ENCODE measurements at regions not wholly inside any gene's neighbourhood (a gene's known extent, or its start where the extent isn't known, plus 50 kb on each side); places are given as distances from the start of the nearest gene placed in this dataset.

DNA sequence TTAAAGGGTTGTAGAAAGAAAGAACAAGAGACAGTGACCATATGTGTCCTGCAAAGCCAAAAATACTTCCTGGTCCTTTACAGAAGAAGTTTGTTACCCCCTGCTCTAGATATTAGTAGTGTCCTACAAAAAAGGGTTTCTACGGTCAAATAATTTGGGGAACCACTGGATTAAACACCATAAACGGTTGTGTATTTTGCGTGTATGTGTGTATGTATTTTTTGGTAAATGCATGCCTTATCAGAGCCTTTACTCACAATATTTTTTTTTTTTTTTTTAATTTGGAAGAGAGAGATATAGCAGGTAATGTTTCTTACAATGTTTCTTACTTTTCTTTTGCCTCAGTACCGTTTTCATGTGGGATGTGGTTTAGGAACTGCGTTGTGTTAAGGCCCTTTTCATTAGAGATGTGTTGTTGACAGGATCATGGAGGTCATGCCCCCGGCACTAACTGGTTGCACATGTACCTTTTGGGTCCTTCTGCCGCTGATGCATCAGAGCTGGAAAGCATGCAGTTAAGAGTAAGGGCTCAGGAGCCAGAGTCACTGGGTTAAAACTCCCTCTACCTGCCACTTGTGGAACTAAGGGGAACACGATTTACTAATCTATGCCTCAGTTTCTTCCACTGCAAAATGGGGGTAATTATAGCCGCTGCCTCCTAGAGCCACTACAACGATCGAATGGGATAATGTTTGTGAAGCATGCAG is 234.6 kb upstream of the KAZN start:
- TF ChIP-seq, protein P1, sequence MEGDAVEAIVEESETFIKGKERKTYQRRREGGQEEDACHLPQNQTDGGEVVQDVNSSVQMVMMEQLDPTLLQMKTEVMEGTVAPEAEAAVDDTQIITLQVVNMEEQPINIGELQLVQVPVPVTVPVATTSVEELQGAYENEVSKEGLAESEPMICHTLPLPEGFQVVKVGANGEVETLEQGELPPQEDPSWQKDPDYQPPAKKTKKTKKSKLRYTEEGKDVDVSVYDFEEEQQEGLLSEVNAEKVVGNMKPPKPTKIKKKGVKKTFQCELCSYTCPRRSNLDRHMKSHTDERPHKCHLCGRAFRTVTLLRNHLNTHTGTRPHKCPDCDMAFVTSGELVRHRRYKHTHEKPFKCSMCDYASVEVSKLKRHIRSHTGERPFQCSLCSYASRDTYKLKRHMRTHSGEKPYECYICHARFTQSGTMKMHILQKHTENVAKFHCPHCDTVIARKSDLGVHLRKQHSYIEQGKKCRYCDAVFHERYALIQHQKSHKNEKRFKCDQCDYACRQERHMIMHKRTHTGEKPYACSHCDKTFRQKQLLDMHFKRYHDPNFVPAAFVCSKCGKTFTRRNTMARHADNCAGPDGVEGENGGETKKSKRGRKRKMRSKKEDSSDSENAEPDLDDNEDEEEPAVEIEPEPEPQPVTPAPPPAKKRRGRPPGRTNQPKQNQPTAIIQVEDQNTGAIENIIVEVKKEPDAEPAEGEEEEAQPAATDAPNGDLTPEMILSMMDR (IDR thresholded peaks at IDR 0.05): no peak
- TF ChIP-seq POLR2A (IDR thresholded peaks at IDR 0.05; ENCODE audit: low read length) (no peak), HOXA7 (CRISPR knock-in tag; IDR thresholded peaks at IDR 0.05) (no peak), EP300 (IDR thresholded peaks at IDR 0.05) (no peak), BHLHE40 (IDR thresholded peaks at IDR 0.05; ENCODE audit: low read depth, low read length) (no peak), JUNB (IDR thresholded peaks at IDR 0.05) (no peak), ZNF302 (CRISPR knock-in tag; IDR thresholded peaks at IDR 0.05) (no peak), CBX8 (IDR thresholded peaks at IDR 0.05) (no peak), ZFP36 (IDR thresholded peaks at IDR 0.05; ENCODE audit: borderline replicate concordance, partially characterized antibody) (no peak), RCOR1 (IDR thresholded peaks at IDR 0.05; ENCODE audit: low read depth, low read length) (no peak)
- TF ChIP-seq, protein P2, sequence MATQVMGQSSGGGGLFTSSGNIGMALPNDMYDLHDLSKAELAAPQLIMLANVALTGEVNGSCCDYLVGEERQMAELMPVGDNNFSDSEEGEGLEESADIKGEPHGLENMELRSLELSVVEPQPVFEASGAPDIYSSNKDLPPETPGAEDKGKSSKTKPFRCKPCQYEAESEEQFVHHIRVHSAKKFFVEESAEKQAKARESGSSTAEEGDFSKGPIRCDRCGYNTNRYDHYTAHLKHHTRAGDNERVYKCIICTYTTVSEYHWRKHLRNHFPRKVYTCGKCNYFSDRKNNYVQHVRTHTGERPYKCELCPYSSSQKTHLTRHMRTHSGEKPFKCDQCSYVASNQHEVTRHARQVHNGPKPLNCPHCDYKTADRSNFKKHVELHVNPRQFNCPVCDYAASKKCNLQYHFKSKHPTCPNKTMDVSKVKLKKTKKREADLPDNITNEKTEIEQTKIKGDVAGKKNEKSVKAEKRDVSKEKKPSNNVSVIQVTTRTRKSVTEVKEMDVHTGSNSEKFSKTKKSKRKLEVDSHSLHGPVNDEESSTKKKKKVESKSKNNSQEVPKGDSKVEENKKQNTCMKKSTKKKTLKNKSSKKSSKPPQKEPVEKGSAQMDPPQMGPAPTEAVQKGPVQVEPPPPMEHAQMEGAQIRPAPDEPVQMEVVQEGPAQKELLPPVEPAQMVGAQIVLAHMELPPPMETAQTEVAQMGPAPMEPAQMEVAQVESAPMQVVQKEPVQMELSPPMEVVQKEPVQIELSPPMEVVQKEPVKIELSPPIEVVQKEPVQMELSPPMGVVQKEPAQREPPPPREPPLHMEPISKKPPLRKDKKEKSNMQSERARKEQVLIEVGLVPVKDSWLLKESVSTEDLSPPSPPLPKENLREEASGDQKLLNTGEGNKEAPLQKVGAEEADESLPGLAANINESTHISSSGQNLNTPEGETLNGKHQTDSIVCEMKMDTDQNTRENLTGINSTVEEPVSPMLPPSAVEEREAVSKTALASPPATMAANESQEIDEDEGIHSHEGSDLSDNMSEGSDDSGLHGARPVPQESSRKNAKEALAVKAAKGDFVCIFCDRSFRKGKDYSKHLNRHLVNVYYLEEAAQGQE (IDR thresholded peaks at IDR 0.05): no peak
- TF ChIP-seq, protein P3, sequence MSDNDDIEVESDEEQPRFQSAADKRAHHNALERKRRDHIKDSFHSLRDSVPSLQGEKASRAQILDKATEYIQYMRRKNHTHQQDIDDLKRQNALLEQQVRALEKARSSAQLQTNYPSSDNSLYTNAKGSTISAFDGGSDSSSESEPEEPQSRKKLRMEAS (IDR thresholded peaks at IDR 0.05): no peak
- TF ChIP-seq, protein P4, sequence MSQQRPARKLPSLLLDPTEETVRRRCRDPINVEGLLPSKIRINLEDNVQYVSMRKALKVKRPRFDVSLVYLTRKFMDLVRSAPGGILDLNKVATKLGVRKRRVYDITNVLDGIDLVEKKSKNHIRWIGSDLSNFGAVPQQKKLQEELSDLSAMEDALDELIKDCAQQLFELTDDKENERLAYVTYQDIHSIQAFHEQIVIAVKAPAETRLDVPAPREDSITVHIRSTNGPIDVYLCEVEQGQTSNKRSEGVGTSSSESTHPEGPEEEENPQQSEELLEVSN (IDR thresholded peaks at IDR 0.05; ENCODE audit: borderline replicate concordance, low read depth): no peak
